Activated CD8-positive, alpha-beta memory T cell treated with anti-CD3 and anti-CD28 coated beads, Interleukin-2, amount 10 ng/mL, durations not matched to agents 7 days and 5 days (primary cell): ENCODE measurements at regions not wholly inside any gene's neighbourhood (a gene's known extent, or its start where the extent isn't known, plus 50 kb on each side); places are given as distances from the start of the nearest gene placed in this dataset.

Experiments used
- ATAC-seq: fragments of 150-1000 bp; cut with Tn5 transposase; one replicate; pipeline ENCODE4 v1.10.0; 2021; ENCODE audit warnings: moderate library complexity
- CTCF ChIA-PET: fragments of 350-600 bp; sonication (Branson Sonifier 250); formaldehyde crosslinking; loops from one replicate; lab custom pipeline; 2021; ENCODE audit warnings: antibody characterized with exemption; lab: Charles Lee
- DNase-seq: peaks from one replicate; pipeline ENCODE4 v3.0.0-alpha.2; 2020
- H3K27ac Mint-ChIP-seq: one replicate; pipeline ENCODE4 v1.8.0; 2021; ENCODE audit warnings: mild to moderate bottlenecking, mixed read lengths
- H3K27me3 Mint-ChIP-seq: one replicate; pipeline ENCODE4 v1.8.0; 2021; ENCODE audit warnings: mixed read lengths
- H3K36me3 Mint-ChIP-seq: one replicate; pipeline ENCODE4 v1.8.0; 2021; ENCODE audit warnings: mild to moderate bottlenecking, mixed read lengths
- H3K4me1 Mint-ChIP-seq: one replicate; pipeline ENCODE4 v1.8.0; 2021; ENCODE audit warnings: mixed read lengths
- H3K4me3 Mint-ChIP-seq: one replicate; pipeline ENCODE4 v1.8.0; 2021; ENCODE audit warnings: mild to moderate bottlenecking, moderate library complexity, mixed read lengths
- H3K9me3 Mint-ChIP-seq: one replicate; pipeline ENCODE4 v1.8.0; 2022; ENCODE audit warnings: low read depth, mixed read lengths

GRCh38 chr11:28713850-28714249 is 605.7 kb downstream of the METTL15 start:
- Mint-ChIP-seq H3K4me3 (no peak overlapping the region), H3K27me3 (no peaks in the 10 kb centered on the region), H3K9me3 (peaks cover 3% of the 10 kb centered on the region), H3K4me1 (no peaks in the 10 kb centered on the region), H3K36me3 (no peaks in the 10 kb centered on the region), H3K27ac (no peak overlapping the region)
- no peak for DNase-seq
- ATAC-seq, result no peak
- CTCF ChIA-PET, result no interaction called here

- DNase-seq (no peak), ATAC-seq (no peak)
- Mint-ChIP-seq H3K27me3 (no peaks in the 10 kb centered on the region), H3K9me3 (peaks cover 3% of the 10 kb centered on the region), H3K4me1 (no peaks in the 10 kb centered on the region), H3K4me3 (no peak overlapping the region), H3K27ac (no peak overlapping the region), H3K36me3 (no peaks in the 10 kb centered on the region)
- CTCF ChIA-PET, result no interaction called here
Measured at GRCh38 chr11:28708075-28708474, 599.9 kb downstream of the METTL15 start.

- DNase-seq (no peak), ATAC-seq (no peak)
- peaks cover 3% of the 10 kb centered on the region for H3K9me3 Mint-ChIP-seq
- H3K36me3 Mint-ChIP-seq, result no peaks in the 10 kb centered on the region
- H3K4me3 Mint-ChIP-seq, result no peak overlapping the region
- no peak overlapping the region for H3K27ac Mint-ChIP-seq
- H3K4me1 Mint-ChIP-seq, result no peaks in the 10 kb centered on the region
- no peaks in the 10 kb centered on the region for H3K27me3 Mint-ChIP-seq
- CTCF ChIA-PET, result no interaction called here
Measured at GRCh38 chr11:28704801-28705200, 596.6 kb downstream of the METTL15 start.

GRCh38 chr11:28703371-28703770 is 595.2 kb downstream of the METTL15 start:
- Mint-ChIP-seq H3K36me3 (no peaks in the 10 kb centered on the region), H3K4me1 (no peaks in the 10 kb centered on the region)
- no peak for ATAC-seq

GRCh38 chr11:28702871-28703270 is 594.7 kb downstream of the METTL15 start:
- ATAC-seq, result no peak

More at GRCh38 chr11:28703371-28703770, 595.2 kb downstream of the METTL15 start:
- CTCF ChIA-PET, result no interaction called here
- Mint-ChIP-seq H3K9me3 (peaks cover 3% of the 10 kb centered on the region), H3K4me3 (no peak overlapping the region), H3K27ac (no peak overlapping the region), H3K27me3 (no peaks in the 10 kb centered on the region)
- DNase-seq, result no peak

GRCh38 chr11:28702450-28702790 is 594.2 kb downstream of the METTL15 start:
- no peaks in the 10 kb centered on the region for H3K4me1 Mint-ChIP-seq
- no peaks in the 10 kb centered on the region for H3K27me3 Mint-ChIP-seq
- CTCF ChIA-PET, result no interaction called here
- H3K36me3 Mint-ChIP-seq, result no peaks in the 10 kb centered on the region
- no peak overlapping the region for H3K27ac Mint-ChIP-seq
- no peak for ATAC-seq
- H3K4me3 Mint-ChIP-seq, result no peak overlapping the region
- DNase-seq, result no peak
- H3K9me3 Mint-ChIP-seq, result peaks cover 3% of the 10 kb centered on the region

More at GRCh38 chr11:28702871-28703270, 594.7 kb downstream of the METTL15 start:
- H3K27me3 Mint-ChIP-seq, result no peaks in the 10 kb centered on the region
- peaks cover 3% of the 10 kb centered on the region for H3K9me3 Mint-ChIP-seq
- DNase-seq, result no peak
- no peak overlapping the region for H3K4me3 Mint-ChIP-seq
- no peaks in the 10 kb centered on the region for H3K4me1 Mint-ChIP-seq
- no peak overlapping the region for H3K27ac Mint-ChIP-seq
- CTCF ChIA-PET, result no interaction called here
- no peaks in the 10 kb centered on the region for H3K36me3 Mint-ChIP-seq

- CTCF ChIA-PET, result no interaction called here
- Mint-ChIP-seq H3K9me3 (peaks cover 3% of the 10 kb centered on the region), H3K36me3 (no peaks in the 10 kb centered on the region)
Measured at GRCh38 chr11:28701760-28702449, 593.7 kb downstream of the METTL15 start.

GRCh38 chr11:28699701-28700100 is 591.5 kb downstream of the METTL15 start:
- Mint-ChIP-seq H3K4me3 (no peak overlapping the region), H3K27ac (no peak overlapping the region)
- CTCF ChIA-PET, result no interaction called here

More at GRCh38 chr11:28701760-28702449, 593.7 kb downstream of the METTL15 start:
- ATAC-seq, result no peak
- DNase-seq, result no peak
- Mint-ChIP-seq H3K4me3 (no peak overlapping the region), H3K27me3 (no peaks in the 10 kb centered on the region), H3K27ac (no peak overlapping the region), H3K4me1 (no peaks in the 10 kb centered on the region)

GRCh38 chr11:28697920-28698827 is 590.0 kb downstream of the METTL15 start:
- DNase-seq (peak; percentile 41), ATAC-seq (no peak)
- CTCF ChIA-PET, result no interaction called here
- no peaks in the 10 kb centered on the region for H3K9me3 Mint-ChIP-seq
- H3K27me3 Mint-ChIP-seq, result no peaks in the 10 kb centered on the region
- H3K36me3 Mint-ChIP-seq, result no peaks in the 10 kb centered on the region
- H3K4me1 Mint-ChIP-seq, result no peaks in the 10 kb centered on the region
- H3K27ac Mint-ChIP-seq, result no peak overlapping the region
- no peak overlapping the region for H3K4me3 Mint-ChIP-seq

More at GRCh38 chr11:28699701-28700100, 591.5 kb downstream of the METTL15 start:
- DNase-seq, result no peak
- Mint-ChIP-seq H3K27me3 (no peaks in the 10 kb centered on the region), H3K9me3 (peaks cover under 1% of the 10 kb centered on the region), H3K4me1 (no peaks in the 10 kb centered on the region), H3K36me3 (no peaks in the 10 kb centered on the region)
- no peak for ATAC-seq

GRCh38 chr11:28696591-28696990 is 588.4 kb downstream of the METTL15 start:
- H3K36me3 Mint-ChIP-seq, result no peaks in the 10 kb centered on the region
- no peaks in the 10 kb centered on the region for H3K27me3 Mint-ChIP-seq
- DNase-seq (no peak), ATAC-seq (no peak)
- no peak overlapping the region for H3K4me3 Mint-ChIP-seq
- H3K9me3 Mint-ChIP-seq, result no peaks in the 10 kb centered on the region
- CTCF ChIA-PET, result interaction anchor here (1.0 kb wide), 1 partner anchor 998 kb away, joined by 3 read pairs; no protein-coding TSS in a partner anchor
- H3K4me1 Mint-ChIP-seq, result no peaks in the 10 kb centered on the region
- H3K27ac Mint-ChIP-seq, result no peak overlapping the region

GRCh38 chr11:28690746-28691145 is 582.6 kb downstream of the METTL15 start:
- H3K27ac Mint-ChIP-seq, result no peak overlapping the region
- ATAC-seq, result no peak

GRCh38 chr11:28684011-28684586 is 575.9 kb downstream of the METTL15 start:
- Mint-ChIP-seq H3K4me1 (no peaks in the 10 kb centered on the region), H3K36me3 (no peaks in the 10 kb centered on the region), H3K4me3 (no peak overlapping the region), H3K9me3 (peaks cover 2% of the 10 kb centered on the region), H3K27me3 (no peaks in the 10 kb centered on the region), H3K27ac (no peak overlapping the region)
- CTCF ChIA-PET, result no interaction called here
- ATAC-seq, result no peak
- no peak for DNase-seq

More at GRCh38 chr11:28690746-28691145, 582.6 kb downstream of the METTL15 start:
- H3K27me3 Mint-ChIP-seq, result no peaks in the 10 kb centered on the region
- CTCF ChIA-PET, result no interaction called here
- no peaks in the 10 kb centered on the region for H3K4me1 Mint-ChIP-seq
- peaks cover 2% of the 10 kb centered on the region for H3K9me3 Mint-ChIP-seq
- no peaks in the 10 kb centered on the region for H3K36me3 Mint-ChIP-seq
- no peak overlapping the region for H3K4me3 Mint-ChIP-seq
- no peak for DNase-seq

GRCh38 chr11:28679795-28680468 is 571.7 kb downstream of the METTL15 start:
- Mint-ChIP-seq H3K36me3 (no peaks in the 10 kb centered on the region), H3K9me3 (no peaks in the 10 kb centered on the region), H3K27ac (no peak overlapping the region), H3K27me3 (no peaks in the 10 kb centered on the region), H3K4me1 (no peaks in the 10 kb centered on the region), H3K4me3 (no peak overlapping the region)
- CTCF ChIA-PET, result no interaction called here
- DNase-seq, result no peak
- ATAC-seq, result no peak
